ENCODE measurements at regions not wholly inside any gene's neighbourhood (a gene's known extent, or its start where the extent isn't known, plus 50 kb on each side); places are given as distances from the start of the nearest gene placed in this dataset.

- CTCF ChIA-PET: no interaction called here
- intact Hi-C loops (cut with micrococcal nuclease; ENCODE audit: unreplicated experiment): no loop called here
These were observed 354.5 kb downstream of the CBLN4 start for GRCh38 chr20:55650657-55651360.

DNA sequence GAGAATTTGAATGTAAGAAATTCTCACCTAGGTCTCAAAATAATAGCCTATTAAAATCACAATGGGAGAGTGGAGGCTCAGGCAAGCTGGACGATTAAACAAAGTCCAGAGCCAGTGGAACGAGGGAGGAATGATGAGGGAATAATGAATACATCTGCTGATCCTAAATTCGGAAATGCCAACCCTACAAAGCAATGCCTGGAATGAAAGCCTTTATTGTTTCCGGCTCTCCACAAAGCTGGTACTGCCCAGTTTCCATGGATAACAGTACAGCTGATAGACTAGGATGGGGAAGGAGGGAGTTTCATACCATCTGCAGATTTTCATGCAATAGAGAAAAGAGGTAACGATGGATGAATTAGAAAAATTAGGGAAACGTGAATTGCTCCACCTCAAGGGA, 356.1 kb downstream of the CBLN4 start:
- Histone ChIP-seq H3K4me3 (ENCODE audit: low read depth, low read length, poor library complexity, severe bottlenecking) (no peak overlapping the region), H3K9me3 (ENCODE audit: low read depth, low read length, poor library complexity, severe bottlenecking) (peaks cover 21% of the 10 kb centered on the region), H3K36me3 (ENCODE audit: insufficient read depth, low read length, poor library complexity, severe bottlenecking) (no peaks in the 10 kb centered on the region), H3K27ac (ENCODE audit: low read depth, low read length, poor library complexity, severe bottlenecking) (no peak overlapping the region), H3K27me3 (replicated peaks; ENCODE audit: insufficient read depth, low read depth, low read length, poor library complexity) (no peaks in the 10 kb centered on the region), H3K4me1 (ENCODE audit: insufficient read depth, low read length, poor library complexity, severe bottlenecking) (no peaks in the 10 kb centered on the region)
- BruUV-seq (replicated peaks): no TSS peak
- POLR2A ChIA-PET (ENCODE audit: low non-redundant PET): no interaction called here
- TF ChIP-seq EZH2 (IDR thresholded peaks at IDR 0.05; ENCODE audit: borderline replicate concordance, low read depth, low read length, poor library complexity, severe bottlenecking) (no peak), CTCF (conservative IDR thresholded peaks at IDR 0.05; ENCODE audit: low read depth, low read length) (no peak)
- intact Hi-C loops (cut with micrococcal nuclease; ENCODE audit: unreplicated experiment): no loop called here
- DNase-seq (ENCODE audit: low spot score): no peak
- CTCF ChIA-PET: no interaction called here

More at GRCh38 chr20:55650657-55651360, 354.5 kb downstream of the CBLN4 start:
- no peak for TF ChIP-seq EZH2 (IDR thresholded peaks at IDR 0.05; ENCODE audit: borderline replicate concordance, low read depth, low read length, poor library complexity, severe bottlenecking)
- TF ChIP-seq CTCF (conservative IDR thresholded peaks at IDR 0.05; ENCODE audit: low read depth, low read length): no peak
- Histone ChIP-seq H3K4me3 (ENCODE audit: low read depth, low read length, poor library complexity, severe bottlenecking) (no peak overlapping the region), H3K27ac (ENCODE audit: low read depth, low read length, poor library complexity, severe bottlenecking) (no peak overlapping the region), H3K9me3 (ENCODE audit: low read depth, low read length, poor library complexity, severe bottlenecking) (peaks cover 26% of the 10 kb centered on the region), H3K36me3 (ENCODE audit: insufficient read depth, low read length, poor library complexity, severe bottlenecking) (no peaks in the 10 kb centered on the region), H3K27me3 (replicated peaks; ENCODE audit: insufficient read depth, low read depth, low read length, poor library complexity) (no peaks in the 10 kb centered on the region), H3K4me1 (ENCODE audit: insufficient read depth, low read length, poor library complexity, severe bottlenecking) (no peaks in the 10 kb centered on the region)
- POLR2A ChIA-PET (ENCODE audit: low non-redundant PET): no interaction called here
- no TSS peak for BruUV-seq (replicated peaks)
- DNase-seq (ENCODE audit: low spot score): no peak

GRCh38 chr20:55646851-55647250, 358.5 kb downstream of the CBLN4 start:
- H3K4me1 ChIP-seq (ENCODE audit: insufficient read depth, low read length, poor library complexity, severe bottlenecking): no peaks in the 10 kb centered on the region
- BruUV-seq (replicated peaks): no TSS peak
- TF ChIP-seq EZH2 (IDR thresholded peaks at IDR 0.05; ENCODE audit: borderline replicate concordance, low read depth, low read length, poor library complexity, severe bottlenecking) (no peak), CTCF (conservative IDR thresholded peaks at IDR 0.05; ENCODE audit: low read depth, low read length) (no peak)
- no peak overlapping the region for H3K4me3 ChIP-seq (ENCODE audit: low read depth, low read length, poor library complexity, severe bottlenecking)
- H3K9me3 ChIP-seq (ENCODE audit: low read depth, low read length, poor library complexity, severe bottlenecking): peaks cover 16% of the 10 kb centered on the region
- H3K27me3 ChIP-seq (replicated peaks; ENCODE audit: insufficient read depth, low read depth, low read length, poor library complexity): no peaks in the 10 kb centered on the region
- intact Hi-C loops (cut with micrococcal nuclease; ENCODE audit: unreplicated experiment): no loop called here
- H3K27ac ChIP-seq (ENCODE audit: low read depth, low read length, poor library complexity, severe bottlenecking): no peak overlapping the region
- CTCF ChIA-PET: no interaction called here
- DNase-seq (ENCODE audit: low spot score): no peak
- POLR2A ChIA-PET (ENCODE audit: low non-redundant PET): no interaction called here
- H3K36me3 ChIP-seq (ENCODE audit: insufficient read depth, low read length, poor library complexity, severe bottlenecking): no peaks in the 10 kb centered on the region
